ENCODE measurements at regions not wholly inside any gene's neighbourhood (a gene's known extent, or its start where the extent isn't known, plus 50 kb on each side); places are given as distances from the start of the nearest gene placed in this dataset.

- intact Hi-C loops (cut with DNase I; ENCODE audit: low total_unique reads), result no loop called here
- TF ChIP-seq CTCF (IDR thresholded peaks at IDR 0.05) (no peak), POLR2A (IDR thresholded peaks at IDR 0.05) (no peak), POLR2AphosphoS5 (IDR thresholded peaks at IDR 0.05) (no peak), EP300 (IDR thresholded peaks at IDR 0.05) (no peak)
- Histone ChIP-seq H3K4me1 (no peaks in the 10 kb centered on the region), H3K9me3 (peaks cover 3 to 15% (median 15%) of the 10 kb centered on the region in 4 donors), H3K36me3 (no peaks in the 10 kb centered on the region), H3K27me3 (no peaks in the 10 kb centered on the region), H3K4me3 (no peak overlapping the region), H3K27ac (no peak overlapping the region)
- no peak for DNase-seq
- WGBS, 5 donors, result 71 to 86% (median 79%) methylated on average over 3 of the region's 3 CpGs
Measured at GRCh38 chr12:127416796-127417195, 850.2 kb upstream of the TMEM132C start.

DNA sequence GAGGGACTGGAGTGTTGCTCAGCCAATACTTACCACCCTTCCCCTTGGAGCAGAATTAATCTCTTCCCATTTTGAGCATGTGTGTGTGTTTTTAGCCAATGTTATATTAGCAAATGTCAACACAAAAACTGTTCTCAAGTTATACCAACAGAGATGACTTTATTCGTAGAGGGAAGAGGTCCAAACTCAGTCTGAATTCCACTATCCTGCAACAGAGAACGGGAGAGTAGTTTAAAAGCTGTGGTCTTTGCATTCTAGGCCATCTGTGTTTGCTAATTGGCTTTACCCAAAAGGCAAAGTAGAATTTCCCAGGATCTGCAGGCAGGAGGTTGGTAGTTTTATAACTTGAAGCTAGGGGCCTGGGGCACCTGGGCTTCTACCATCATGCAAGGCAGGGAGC is 847.9 kb upstream of the TMEM132C start:
- 64 to 85% (median 72%) methylated on average over 2 of the region's 2 CpGs for WGBS, 5 donors
- H3K36me3 ChIP-seq, result no peaks in the 10 kb centered on the region
- H3K9me3 ChIP-seq, result peaks cover 3 to 15% (median 15%) of the 10 kb centered on the region in 4 donors
- H3K4me3 ChIP-seq, result no peak overlapping the region
- DNase-seq, result no peak
- TF ChIP-seq EP300 (IDR thresholded peaks at IDR 0.05), result no peak
- no peak for TF ChIP-seq POLR2AphosphoS5 (IDR thresholded peaks at IDR 0.05)
- TF ChIP-seq CTCF (IDR thresholded peaks at IDR 0.05), result no peak
- TF ChIP-seq POLR2A (IDR thresholded peaks at IDR 0.05), result no peak
- H3K27ac ChIP-seq, result no peak overlapping the region
- no peaks in the 10 kb centered on the region for H3K4me1 ChIP-seq
- H3K27me3 ChIP-seq, result no peaks in the 10 kb centered on the region
- intact Hi-C loops (cut with DNase I; ENCODE audit: low total_unique reads), result no loop called here

DNA sequence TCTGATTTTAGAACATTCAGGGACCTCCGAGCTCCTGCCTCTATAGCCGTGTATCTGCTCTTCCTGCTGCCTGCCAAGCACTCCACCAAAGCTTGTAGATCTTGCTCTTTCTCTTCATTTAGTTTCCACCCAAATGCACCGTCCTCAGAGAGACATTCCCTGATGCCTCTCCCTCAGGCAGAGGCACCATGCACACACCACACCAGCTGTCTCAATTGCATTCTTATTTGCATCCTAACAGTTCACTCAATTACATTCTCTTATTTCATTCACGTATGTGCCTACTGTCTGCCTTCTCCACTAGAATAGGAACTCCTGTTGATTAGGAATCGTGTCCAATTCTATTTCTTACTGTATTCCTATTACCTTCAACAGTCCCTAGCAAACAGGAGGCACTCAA is 845.4 kb upstream of the TMEM132C start:
- Histone ChIP-seq H3K27ac (no peak overlapping the region), H3K36me3 (no peaks in the 10 kb centered on the region), H3K27me3 (no peaks in the 10 kb centered on the region), H3K9me3 (peaks cover 3 to 15% (median 15%) of the 10 kb centered on the region in 4 donors), H3K4me1 (no peaks in the 10 kb centered on the region), H3K4me3 (no peak overlapping the region)
- 65 to 83% (median 76%) methylated on average over 5 of the region's 5 CpGs for WGBS, 5 donors
- no peak for TF ChIP-seq EP300 (IDR thresholded peaks at IDR 0.05)
- TF ChIP-seq POLR2A (IDR thresholded peaks at IDR 0.05), result no peak
- no peak for TF ChIP-seq POLR2AphosphoS5 (IDR thresholded peaks at IDR 0.05)
- no peak for TF ChIP-seq CTCF (IDR thresholded peaks at IDR 0.05)
- no peak for DNase-seq
- intact Hi-C loops (cut with DNase I; ENCODE audit: low total_unique reads), result no loop called here

- intact Hi-C loops (cut with DNase I; ENCODE audit: low total_unique reads), result no loop called here
- H3K4me1 ChIP-seq, result no peaks in the 10 kb centered on the region
- H3K27me3 ChIP-seq, result peaks cover 0 to 2% (median 0%) of the 10 kb centered on the region in 3 donors
- 77 to 89% (median 86%) methylated on average over 7 to 9 of the region's 9 CpGs for WGBS, 5 donors
- H3K4me3 ChIP-seq, result no peak overlapping the region
- H3K36me3 ChIP-seq, result no peaks in the 10 kb centered on the region
- no peak overlapping the region for H3K27ac ChIP-seq
- TF ChIP-seq POLR2A (IDR thresholded peaks at IDR 0.05) (no peak), EP300 (IDR thresholded peaks at IDR 0.05) (no peak), CTCF (IDR thresholded peaks at IDR 0.05) (no peak), POLR2AphosphoS5 (IDR thresholded peaks at IDR 0.05) (no peak)
- peaks cover 3 to 7% (median 6%) of the 10 kb centered on the region in 4 donors for H3K9me3 ChIP-seq
- no peak for DNase-seq
Measured at GRCh38 chr12:127422935-127423566, 843.9 kb upstream of the TMEM132C start.

All from stomach (tissue), 8 donors.